PC-3 (cell line): ENCODE measurements at regions not wholly inside any gene's neighbourhood (a gene's known extent, or its start where the extent isn't known, plus 50 kb on each side); places are given as distances from the start of the nearest gene placed in this dataset.

Source experiments
- ATAC-seq: fragments of 200-7000 bp; cut with Tn5 transposase; 2 replicates; pipeline ENCODE4 v1.9.1; 2020; ENCODE audit warnings: mild to moderate bottlenecking, moderate library complexity
- BruUV-seq: library from RNA; stranded (reverse); fragments of 400-500 nt; replicated peaks from 2 replicates; lab custom pipeline; 2021; lab: Mats Ljungman, UMichigan
- CTCF ChIA-PET: fragments of 300-600 bp; sonication (Branson Sonifier 250); formaldehyde crosslinking; loops from one replicate; lab custom pipeline; 2022; ENCODE audit warnings: antibody characterized with exemption; lab: Charles Lee
- POLR2A ChIA-PET: fragments of 300-600 bp; sonication (Branson Sonifier 250); formaldehyde crosslinking; loops from one replicate; lab custom pipeline; 2022; ENCODE audit warnings: antibody characterized with exemption; ENCODE audit not compliant: unreplicated experiment; lab: Charles Lee
- DNase-seq: peaks from one replicate; pipeline ENCODE4 v3.0.0-alpha.2; 2015
- H2AFZ ChIP-seq: fragments of 300-600 bp; sonication (generic); 2 replicates; pipeline ENCODE4 v1.6.0; 2016; ENCODE audit warnings: antibody characterized with exemption, low read length
- H3F3A ChIP-seq: fragments of 300-600 bp; sonication (generic); one replicate; pipeline ENCODE4 v1.6.0; 2017; ENCODE audit warnings: antibody characterized with exemption, low read length, control low read depth, mild to moderate bottlenecking; ENCODE audit not compliant: unreplicated experiment
- H3K27ac ChIP-seq: fragments of 300-600 bp; sonication (generic); 2 replicates; pipeline ENCODE4 v1.5.1; 2016; ENCODE audit warnings: mild to moderate bottlenecking, low read length
- H3K27me3 ChIP-seq: fragments of 300-600 bp; sonication (generic); 2 replicates; pipeline ENCODE4 v1.6.1; 2016; ENCODE audit warnings: low read length, mixed read lengths
- H3K36me3 ChIP-seq: fragments of 300-600 bp; sonication (generic); 2 replicates; pipeline ENCODE4 v1.6.1; 2016; ENCODE audit warnings: low read depth, mixed run types, low read length, mixed read lengths
- H3K4me1 ChIP-seq: fragments of 300-600 bp; sonication (generic); 2 replicates; pipeline ENCODE4 v1.5.1; 2016; ENCODE audit warnings: low read length; ENCODE audit not compliant: insufficient read depth
- H3K4me2 ChIP-seq: fragments of 300-600 bp; sonication (generic); 2 replicates; pipeline ENCODE4 v1.6.0; 2016; ENCODE audit warnings: low read length
- H3K4me3 ChIP-seq: fragments of 300-600 bp; sonication (generic); 2 replicates; pipeline ENCODE4 v1.5.1; 2016; ENCODE audit warnings: mild to moderate bottlenecking, low read length, mixed read lengths
- H3K79me2 ChIP-seq: fragments of 300-600 bp; sonication (generic); 2 replicates; pipeline ENCODE4 v1.6.1; 2017; ENCODE audit warnings: low read length, mixed read lengths
- H3K9ac ChIP-seq: fragments of 300-600 bp; sonication (generic); 2 replicates; pipeline ENCODE4 v1.6.0; 2016; ENCODE audit warnings: mild to moderate bottlenecking, low read length
- H3K9me2 ChIP-seq: fragments of 300-600 bp; sonication (generic); replicated peaks from 2 replicates; pipeline ENCODE4 v1.6.1; 2016; ENCODE audit warnings: mixed run types, low read length, mixed read lengths
- H3K9me3 ChIP-seq: fragments of 300-600 bp; sonication (generic); 2 replicates; pipeline ENCODE4 v1.6.1; 2016; ENCODE audit warnings: low read length, mixed read lengths
- H4K20me1 ChIP-seq: fragments of 300-600 bp; sonication (generic); 2 replicates; pipeline ENCODE4 v1.6.1; 2016; ENCODE audit warnings: low read length, mixed read lengths
- EZH2 ChIP-seq: fragments of 300-600 bp; sonication (generic); IDR thresholded peaks from one replicate; pipeline ENCODE4 v1.6.1; 2017; ENCODE audit warnings: antibody characterized with exemption, mild to moderate bottlenecking, low read length; ENCODE audit not compliant: unreplicated experiment
- EZH2phosphoT487 ChIP-seq: fragments of 300-600 bp; sonication (generic); IDR thresholded peaks from 2 replicates; pipeline ENCODE4 v1.6.1; 2018; ENCODE audit warnings: mild to moderate bottlenecking, antibody characterized with exemption, low read length, borderline replicate concordance
- intact Hi-C: fragments of 100-400 bp; cut with micrococcal nuclease; formaldehyde crosslinking; loops from 2 replicates; pipeline ENCODE4 v1.9.0; 2023
- TF ChIP-seq, protein P1 (sequence below): fragments of 300-600 bp; sonication (generic); conservative IDR thresholded peaks from 2 replicates; pipeline ENCODE4 v1.5.1; 2017; ENCODE audit warnings: antibody characterized with exemption, low read depth, mild to moderate bottlenecking, low read length

GRCh38 chr4:166658585-166658984 lies 575.7 kb downstream of the SPOCK3 start:
- Histone ChIP-seq H3K4me3 (no peak overlapping the region), H3K27ac (no peak overlapping the region), H3K36me3 (no peaks in the 10 kb centered on the region), H3F3A (no peaks in the 10 kb centered on the region), H3K27me3 (no peaks in the 10 kb centered on the region), H4K20me1 (no peaks in the 10 kb centered on the region), H3K4me2 (no peak overlapping the region), H2AFZ (no peak overlapping the region), H3K9ac (no peak overlapping the region), H3K4me1 (no peaks in the 10 kb centered on the region), H3K9me2 (no peaks in the 10 kb centered on the region), H3K79me2 (no peaks in the 10 kb centered on the region), H3K9me3 (no peaks in the 10 kb centered on the region)
- ChIA-PET POLR2A (no interaction called here), CTCF (no interaction called here)
- intact Hi-C loops: no loop called here
- TF ChIP-seq, protein P1, sequence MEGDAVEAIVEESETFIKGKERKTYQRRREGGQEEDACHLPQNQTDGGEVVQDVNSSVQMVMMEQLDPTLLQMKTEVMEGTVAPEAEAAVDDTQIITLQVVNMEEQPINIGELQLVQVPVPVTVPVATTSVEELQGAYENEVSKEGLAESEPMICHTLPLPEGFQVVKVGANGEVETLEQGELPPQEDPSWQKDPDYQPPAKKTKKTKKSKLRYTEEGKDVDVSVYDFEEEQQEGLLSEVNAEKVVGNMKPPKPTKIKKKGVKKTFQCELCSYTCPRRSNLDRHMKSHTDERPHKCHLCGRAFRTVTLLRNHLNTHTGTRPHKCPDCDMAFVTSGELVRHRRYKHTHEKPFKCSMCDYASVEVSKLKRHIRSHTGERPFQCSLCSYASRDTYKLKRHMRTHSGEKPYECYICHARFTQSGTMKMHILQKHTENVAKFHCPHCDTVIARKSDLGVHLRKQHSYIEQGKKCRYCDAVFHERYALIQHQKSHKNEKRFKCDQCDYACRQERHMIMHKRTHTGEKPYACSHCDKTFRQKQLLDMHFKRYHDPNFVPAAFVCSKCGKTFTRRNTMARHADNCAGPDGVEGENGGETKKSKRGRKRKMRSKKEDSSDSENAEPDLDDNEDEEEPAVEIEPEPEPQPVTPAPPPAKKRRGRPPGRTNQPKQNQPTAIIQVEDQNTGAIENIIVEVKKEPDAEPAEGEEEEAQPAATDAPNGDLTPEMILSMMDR: no peak
- TF ChIP-seq EZH2: no peak
- no peak for TF ChIP-seq EZH2phosphoT487
- DNase-seq (no peak), ATAC-seq (no peak)
- no TSS peak for BruUV-seq

- no peak overlapping the region for H3K9ac ChIP-seq
Measured at GRCh38 chr4:166662266-166662843, 571.9 kb downstream of the SPOCK3 start.

GRCh38 chr4:166670341-166670740 lies 564.0 kb downstream of the SPOCK3 start:
- intact Hi-C loops: no loop called here
- Histone ChIP-seq H3K4me2 (no peak overlapping the region), H2AFZ (no peak overlapping the region), H3K4me3 (no peak overlapping the region), H3K27ac (no peak overlapping the region), H3K9me2 (no peaks in the 10 kb centered on the region), H3K4me1 (no peaks in the 10 kb centered on the region), H3F3A (no peaks in the 10 kb centered on the region), H4K20me1 (no peaks in the 10 kb centered on the region), H3K27me3 (no peaks in the 10 kb centered on the region), H3K9ac (no peak overlapping the region), H3K36me3 (no peaks in the 10 kb centered on the region), H3K9me3 (no peaks in the 10 kb centered on the region), H3K79me2 (no peaks in the 10 kb centered on the region)
- ATAC-seq (no peak), DNase-seq (no peak)
- TF ChIP-seq, protein P1: no peak
- TF ChIP-seq EZH2phosphoT487: no peak
- no peak for TF ChIP-seq EZH2
- ChIA-PET POLR2A (no interaction called here), CTCF (no interaction called here)
- no TSS peak for BruUV-seq

More at GRCh38 chr4:166662266-166662843, 571.9 kb downstream of the SPOCK3 start:
- ChIA-PET POLR2A (no interaction called here), CTCF (no interaction called here)
- H4K20me1 ChIP-seq: no peaks in the 10 kb centered on the region
- H3K9me3 ChIP-seq: no peaks in the 10 kb centered on the region
- H3K27me3 ChIP-seq: no peaks in the 10 kb centered on the region
- no peaks in the 10 kb centered on the region for H3K79me2 ChIP-seq
- no TSS peak for BruUV-seq
- H2AFZ ChIP-seq: no peak overlapping the region
- no peak overlapping the region for H3K4me3 ChIP-seq
- ATAC-seq (no peak), DNase-seq (no peak)
- no peak overlapping the region for H3K27ac ChIP-seq
- intact Hi-C loops: no loop called here
- no peaks in the 10 kb centered on the region for H3K36me3 ChIP-seq
- H3K4me1 ChIP-seq: no peaks in the 10 kb centered on the region
- no peaks in the 10 kb centered on the region for H3K9me2 ChIP-seq
- TF ChIP-seq, protein P1: no peak
- no peak for TF ChIP-seq EZH2phosphoT487
- no peak for TF ChIP-seq EZH2
- no peaks in the 10 kb centered on the region for H3F3A ChIP-seq
- no peak overlapping the region for H3K4me2 ChIP-seq
